ENCODE measurements at regions not wholly inside any gene's neighbourhood (a gene's known extent, or its start where the extent isn't known, plus 50 kb on each side); places are given as distances from the start of the nearest gene placed in this dataset.

DNA sequence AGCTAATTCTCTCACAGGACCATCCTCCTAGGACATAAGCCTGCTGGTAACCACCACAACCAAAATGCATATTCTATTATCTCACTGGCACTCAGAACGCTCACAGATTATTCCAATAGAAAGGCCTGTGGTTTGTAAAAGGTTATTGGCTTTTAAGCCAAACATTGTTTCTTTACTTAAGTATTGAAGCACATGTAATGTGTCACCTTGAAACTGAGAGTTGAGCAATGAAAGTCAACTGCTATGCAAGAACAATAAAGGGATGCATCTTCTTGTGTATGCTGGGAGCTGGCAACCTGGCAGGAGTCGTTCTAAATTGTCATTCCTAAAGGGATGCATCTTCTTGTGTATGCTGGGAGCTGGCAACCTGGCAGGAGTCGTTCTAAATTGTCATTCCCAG, 298.6 kb upstream of the DNAJC19 start:
- DNase-seq (ENCODE audit: low read depth in 1 of 2, low spot score in 1 of 2): no peak
- in situ Hi-C loops (cut with HindIII; ENCODE audit: low pct_unique_long_range_greater_than_20kb, low sequenced_read_pairs): no loop called here
- no peak for TF ChIP-seq JUND (IDR thresholded peaks at IDR 0.05; ENCODE audit: low read depth)

DNA sequence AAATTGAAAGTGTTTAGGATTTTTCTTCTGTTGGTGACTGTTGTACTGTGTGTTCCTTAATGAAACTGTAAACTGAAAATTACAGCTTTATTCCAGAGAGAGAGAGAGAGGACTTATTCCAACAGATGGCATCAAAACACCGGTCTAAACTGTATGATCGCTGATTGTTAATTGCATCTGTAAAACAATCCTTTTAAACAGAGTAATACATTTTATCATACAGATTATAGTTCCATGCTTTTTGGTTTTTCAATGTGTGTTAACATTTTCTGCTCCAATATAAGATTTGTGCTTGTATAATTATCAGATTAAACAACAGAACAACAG, 289.7 kb upstream of the DNAJC19 start:
- no peak for TF ChIP-seq JUND (IDR thresholded peaks at IDR 0.05; ENCODE audit: low read depth)
- in situ Hi-C loops (cut with HindIII; ENCODE audit: low pct_unique_long_range_greater_than_20kb, low sequenced_read_pairs): no loop called here

GRCh38 chr3:181278468-181279238, 289.1 kb upstream of the DNAJC19 start:
- DNase-seq (ENCODE audit: low read depth in 1 of 2, low spot score in 1 of 2): peak in 1 of 2 experiments; percentile 28
- no peak for TF ChIP-seq JUND (IDR thresholded peaks at IDR 0.05; ENCODE audit: low read depth)
- in situ Hi-C loops (cut with HindIII; ENCODE audit: low pct_unique_long_range_greater_than_20kb, low sequenced_read_pairs): no loop called here

More for the DNA sequence above, 289.7 kb upstream of the DNAJC19 start:
- DNase-seq (ENCODE audit: low read depth in 1 of 2, low spot score in 1 of 2): no peak

GRCh38 chr3:181276358-181276896, 286.9 kb upstream of the DNAJC19 start:
- no peak for TF ChIP-seq JUND (IDR thresholded peaks at IDR 0.05; ENCODE audit: low read depth)
- in situ Hi-C loops (cut with HindIII; ENCODE audit: low pct_unique_long_range_greater_than_20kb, low sequenced_read_pairs): no loop called here
- no peak for DNase-seq (ENCODE audit: low read depth in 1 of 2, low spot score in 1 of 2)

DNA sequence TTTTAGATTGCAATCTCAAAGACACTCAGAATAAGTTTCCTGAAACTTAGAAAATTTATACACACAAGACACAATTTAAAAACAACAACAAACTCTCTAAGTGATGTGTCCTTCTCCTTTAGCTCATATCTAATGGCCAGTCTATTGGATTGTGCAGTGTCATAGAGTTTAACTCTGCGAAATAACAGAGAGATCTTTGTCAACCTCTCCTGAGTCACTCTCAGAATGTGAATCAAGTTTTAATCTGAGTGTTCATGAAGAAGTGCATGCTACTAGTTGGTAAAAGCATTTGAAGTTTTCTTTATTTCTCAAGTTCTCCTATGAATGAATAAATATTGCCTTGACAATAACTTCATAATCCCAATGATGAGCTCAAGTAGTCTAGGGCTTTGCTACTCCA, 284.5 kb upstream of the DNAJC19 start:
- TF ChIP-seq JUND (IDR thresholded peaks at IDR 0.05; ENCODE audit: low read depth): no peak
- no peak for DNase-seq (ENCODE audit: low read depth in 1 of 2, low spot score in 1 of 2)
- in situ Hi-C loops (cut with HindIII; ENCODE audit: low pct_unique_long_range_greater_than_20kb, low sequenced_read_pairs): no loop called here

GRCh38 chr3:181267312-181267711, 277.8 kb upstream of the DNAJC19 start:
- DNase-seq (ENCODE audit: low read depth in 1 of 2, low spot score in 1 of 2): no peak
- in situ Hi-C loops (cut with HindIII; ENCODE audit: low pct_unique_long_range_greater_than_20kb, low sequenced_read_pairs): no loop called here

GRCh38 chr3:181265750-181266333, 276.3 kb upstream of the DNAJC19 start:
- in situ Hi-C loops (cut with HindIII; ENCODE audit: low pct_unique_long_range_greater_than_20kb, low sequenced_read_pairs): no loop called here
- DNase-seq (ENCODE audit: low read depth in 1 of 2, low spot score in 1 of 2): peak in 1 of 2 experiments; percentile 54
- no peak for TF ChIP-seq JUND (IDR thresholded peaks at IDR 0.05; ENCODE audit: low read depth)

More at GRCh38 chr3:181267312-181267711, 277.8 kb upstream of the DNAJC19 start:
- no peak for TF ChIP-seq JUND (IDR thresholded peaks at IDR 0.05; ENCODE audit: low read depth)

DNA sequence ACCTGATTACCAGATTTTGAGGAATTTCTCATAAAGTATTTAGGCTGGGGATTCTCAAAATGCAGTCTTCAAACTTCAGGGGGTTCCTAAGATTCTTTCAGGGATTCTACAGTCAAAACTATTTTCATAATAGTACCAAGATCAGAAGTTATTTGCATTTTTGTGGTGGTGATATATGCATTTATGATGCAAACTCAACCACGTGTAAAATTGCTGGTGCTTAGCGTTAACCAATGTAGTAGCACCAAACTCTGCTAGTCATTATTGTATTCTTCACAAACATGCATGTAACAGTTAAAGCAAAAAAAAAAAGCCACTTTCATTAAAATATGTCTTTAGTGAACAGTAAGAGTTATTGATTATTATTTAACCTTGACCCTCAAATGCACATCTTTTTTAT, 274.9 kb upstream of the DNAJC19 start:
- in situ Hi-C loops (cut with HindIII; ENCODE audit: low pct_unique_long_range_greater_than_20kb, low sequenced_read_pairs): no loop called here
- DNase-seq (ENCODE audit: low read depth in 1 of 2, low spot score in 1 of 2): no peak
- TF ChIP-seq JUND (IDR thresholded peaks at IDR 0.05; ENCODE audit: low read depth): no peak

- in situ Hi-C loops (cut with HindIII; ENCODE audit: low pct_unique_long_range_greater_than_20kb, low sequenced_read_pairs): no loop called here
- DNase-seq (ENCODE audit: low read depth in 1 of 2, low spot score in 1 of 2): peak in 1 of 2 experiments; percentile 40
- no peak for TF ChIP-seq JUND (IDR thresholded peaks at IDR 0.05; ENCODE audit: low read depth)
Measured at GRCh38 chr3:181253796-181254195, 264.3 kb upstream of the DNAJC19 start.

GRCh38 chr3:181252631-181253030, 263.1 kb upstream of the DNAJC19 start:
- in situ Hi-C loops (cut with HindIII; ENCODE audit: low pct_unique_long_range_greater_than_20kb, low sequenced_read_pairs): no loop called here
- peak in 1 of 2 experiments; percentile 28 for DNase-seq (ENCODE audit: low read depth in 1 of 2, low spot score in 1 of 2)
- TF ChIP-seq JUND (IDR thresholded peaks at IDR 0.05; ENCODE audit: low read depth): no peak

- no peak for DNase-seq (ENCODE audit: low read depth in 1 of 2, low spot score in 1 of 2)
- no peak for TF ChIP-seq JUND (IDR thresholded peaks at IDR 0.05; ENCODE audit: low read depth)
- in situ Hi-C loops (cut with HindIII; ENCODE audit: low pct_unique_long_range_greater_than_20kb, low sequenced_read_pairs): no loop called here
Measured at GRCh38 chr3:181250714-181251113, 261.2 kb upstream of the DNAJC19 start.

GRCh38 chr3:181239441-181239840, 249.9 kb upstream of the DNAJC19 start:
- no peak for TF ChIP-seq JUND (IDR thresholded peaks at IDR 0.05; ENCODE audit: low read depth)
- no peak for DNase-seq (ENCODE audit: low read depth in 1 of 2, low spot score in 1 of 2)
- in situ Hi-C loops (cut with HindIII; ENCODE audit: low pct_unique_long_range_greater_than_20kb, low sequenced_read_pairs): no loop called here

DNA sequence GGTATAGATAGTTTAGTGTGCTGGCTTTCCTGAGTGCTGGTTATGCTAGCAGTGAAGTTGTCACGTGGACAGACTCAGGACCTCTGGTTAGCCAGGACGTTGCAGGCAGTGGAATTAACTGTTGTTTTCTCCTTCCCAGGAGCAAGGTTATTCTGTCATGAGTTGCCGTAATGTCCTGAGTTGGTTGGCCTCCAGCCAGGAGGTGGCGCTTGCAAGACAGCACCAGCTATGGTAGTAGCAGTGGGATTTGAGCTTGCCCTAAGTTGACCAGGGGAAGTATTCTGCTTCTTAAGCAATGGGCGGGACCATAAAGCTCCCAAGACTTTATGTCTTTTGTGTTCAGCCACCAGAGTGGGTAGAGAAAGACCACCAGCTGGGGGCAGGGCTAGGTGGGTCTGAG, 240.7 kb upstream of the DNAJC19 start:
- DNase-seq (ENCODE audit: low read depth in 1 of 2, low spot score in 1 of 2): no peak
- in situ Hi-C loops (cut with HindIII; ENCODE audit: low pct_unique_long_range_greater_than_20kb, low sequenced_read_pairs): no loop called here
- TF ChIP-seq JUND (IDR thresholded peaks at IDR 0.05; ENCODE audit: low read depth): no peak

Data from T47D (cell line).